ENCODE measurements at regions not wholly inside any gene's neighbourhood (a gene's known extent, or its start where the extent isn't known, plus 50 kb on each side); places are given as distances from the start of the nearest gene placed in this dataset.

GRCh38 chr16:73831220-73831619, 465.4 kb upstream of the PSMD7 start:
- Histone ChIP-seq H3K4me1 (ENCODE audit: control insufficient read depth, insufficient read depth, low read length) (no peaks in the 10 kb centered on the region), H3K36me3 (ENCODE audit: control insufficient read depth, insufficient read depth, low read length) (no peaks in the 10 kb centered on the region), H3K4me3 (ENCODE audit: low read depth in 2 of 2, low read length in 2 of 2) (no peak overlapping the region), H3K9me3 (ENCODE audit: control insufficient read depth, insufficient read depth, low read depth, low read length) (no peaks in the 10 kb centered on the region), H3K27ac (ENCODE audit: low read length) (no peak overlapping the region), H3K27me3 (ENCODE audit: control insufficient read depth, insufficient read depth, low read length) (no peaks in the 10 kb centered on the region)
- DNase-seq (ENCODE audit: low read depth, low spot score) (no peak), ATAC-seq (no peak)
- ChIA-PET CTCF (no interaction called here), POLR2A (no interaction called here)
- BruUV-seq (replicated peaks): no TSS peak
- in situ Hi-C loops (cut with HindIII; ENCODE audit: low pct_unique_long_range_greater_than_20kb, low sequenced_read_pairs): no loop called here
- intact Hi-C loops (cut with micrococcal nuclease; ENCODE audit: unreplicated experiment): no loop called here
- TF ChIP-seq REST (IDR thresholded peaks at IDR 0.05; ENCODE audit: insufficient read depth in 1 of 2, low read depth in 2 of 2, low read length in 1 of 2) (no peak), POLR2AphosphoS5 (IDR thresholded peaks at IDR 0.05; ENCODE audit: low read depth, low read length) (no peak), TCF7L2 (IDR thresholded peaks at IDR 0.05; ENCODE audit: low read depth, low read length) (no peak), CTCF (IDR thresholded peaks at IDR 0.05) (no peak), SIN3A (IDR thresholded peaks at IDR 0.05; ENCODE audit: borderline replicate concordance, insufficient read depth, low read depth, low read length) (no peak)

- ATAC-seq (no peak), DNase-seq (ENCODE audit: low read depth, low spot score) (no peak)
- intact Hi-C loops (cut with micrococcal nuclease; ENCODE audit: unreplicated experiment): no loop called here
- no peaks in the 10 kb centered on the region for H3K36me3 ChIP-seq (ENCODE audit: control insufficient read depth, insufficient read depth, low read length)
- no peaks in the 10 kb centered on the region for H3K9me3 ChIP-seq (ENCODE audit: control insufficient read depth, insufficient read depth, low read depth, low read length)
- no peaks in the 10 kb centered on the region for H3K27me3 ChIP-seq (ENCODE audit: control insufficient read depth, insufficient read depth, low read length)
- H3K4me1 ChIP-seq (ENCODE audit: control insufficient read depth, insufficient read depth, low read length): no peaks in the 10 kb centered on the region
- POLR2A ChIA-PET: no interaction called here
- no peak overlapping the region for H3K27ac ChIP-seq (ENCODE audit: low read length)
- no TSS peak for BruUV-seq (replicated peaks)
- in situ Hi-C loops (cut with HindIII; ENCODE audit: low pct_unique_long_range_greater_than_20kb, low sequenced_read_pairs): no loop called here
- no peak overlapping the region for H3K4me3 ChIP-seq (ENCODE audit: low read depth in 2 of 2, low read length in 2 of 2)
- CTCF ChIA-PET: interaction anchor here (0.5 kb wide), 1 partner anchor 22 kb away, joined by 3 read pairs; no protein-coding TSS in a partner anchor
- TF ChIP-seq TCF7L2 (IDR thresholded peaks at IDR 0.05; ENCODE audit: low read depth, low read length) (no peak), REST (IDR thresholded peaks at IDR 0.05; ENCODE audit: insufficient read depth in 1 of 2, low read depth in 2 of 2, low read length in 1 of 2) (no peak), CTCF (IDR thresholded peaks at IDR 0.05) (no peak), POLR2AphosphoS5 (IDR thresholded peaks at IDR 0.05; ENCODE audit: low read depth, low read length) (no peak), SIN3A (IDR thresholded peaks at IDR 0.05; ENCODE audit: borderline replicate concordance, insufficient read depth, low read depth, low read length) (no peak)
Measured at GRCh38 chr16:73823205-73823849, 473.3 kb upstream of the PSMD7 start.

Data from Panc1 (cell line).